Spleen (tissue), 7 donors: ENCODE measurements at regions not wholly inside any gene's neighbourhood (a gene's known extent, or its start where the extent isn't known, plus 50 kb on each side); places are given as distances from the start of the nearest gene placed in this dataset.
"Not testable (repeated sequence)": the region's sequence is repeated elsewhere in the genome, so short reads cannot be mapped to it uniquely, and the experiment has no call there.

Experiments
- POLR2A ChIP-seq, 3 donors: fragments of 450-650 bp; IDR thresholded peaks; one replicate each; pipeline ENCODE4 v1.5.1; 2017; ENCODE audit warnings: antibody characterized with exemption in 3 of 3, mild to moderate bottlenecking in 1 of 3
- POLR2AphosphoS5 ChIP-seq, 3 donors: sonication (generic); formaldehyde crosslinking; IDR thresholded peaks; one replicate each; pipeline ENCODE4 v1.5.1; 2017; ENCODE audit warnings: antibody characterized with exemption in 3 of 3
- TF ChIP-seq, protein P1 (sequence below), 11 experiments: fragments of 200-600 bp in 7 of 11; fragments of 450-650 bp in 4 of 11; sonication (generic) in 4 of 11; IDR thresholded peaks in 8 of 11; conservative IDR thresholded peaks in 3 of 11; 1 replicate in 7 of 11; 2 replicates in 4 of 11; pipeline versions ENCODE4 v1.4.0 to v1.8.0; 2016 to 2021; ENCODE audit warnings: antibody characterized with exemption in 11 of 11, inconsistent platforms in 4 of 11, mild to moderate bottlenecking in 1 of 11
- donor health status: DM: no; HTN: no; CAD: no; lungs with moderate emphysema.
- donor health status: DM: no; HTN: no; CAD: no.
- donor health status: DM: no; HTN: no; CAD: no.

DNA sequence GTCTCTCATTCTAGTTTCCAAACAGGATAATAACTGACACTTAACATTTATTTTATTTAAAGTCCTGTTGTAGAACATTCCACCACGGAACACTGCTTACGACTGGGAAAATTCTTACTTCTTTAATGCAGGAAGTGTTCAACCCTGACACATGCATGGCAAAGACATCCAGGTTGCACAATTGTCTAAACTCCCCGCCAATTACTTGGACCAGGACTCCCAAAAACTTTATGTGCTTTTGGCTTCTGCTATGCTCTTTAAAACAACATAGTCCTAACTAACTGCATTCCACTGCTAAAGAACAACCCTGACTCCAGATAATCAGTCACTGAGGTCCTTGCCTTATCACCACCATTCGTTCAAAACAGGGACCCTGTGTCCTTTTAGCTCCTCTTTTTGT, 995.8 kb downstream of the LTN1 start:
- TF ChIP-seq, protein P1, sequence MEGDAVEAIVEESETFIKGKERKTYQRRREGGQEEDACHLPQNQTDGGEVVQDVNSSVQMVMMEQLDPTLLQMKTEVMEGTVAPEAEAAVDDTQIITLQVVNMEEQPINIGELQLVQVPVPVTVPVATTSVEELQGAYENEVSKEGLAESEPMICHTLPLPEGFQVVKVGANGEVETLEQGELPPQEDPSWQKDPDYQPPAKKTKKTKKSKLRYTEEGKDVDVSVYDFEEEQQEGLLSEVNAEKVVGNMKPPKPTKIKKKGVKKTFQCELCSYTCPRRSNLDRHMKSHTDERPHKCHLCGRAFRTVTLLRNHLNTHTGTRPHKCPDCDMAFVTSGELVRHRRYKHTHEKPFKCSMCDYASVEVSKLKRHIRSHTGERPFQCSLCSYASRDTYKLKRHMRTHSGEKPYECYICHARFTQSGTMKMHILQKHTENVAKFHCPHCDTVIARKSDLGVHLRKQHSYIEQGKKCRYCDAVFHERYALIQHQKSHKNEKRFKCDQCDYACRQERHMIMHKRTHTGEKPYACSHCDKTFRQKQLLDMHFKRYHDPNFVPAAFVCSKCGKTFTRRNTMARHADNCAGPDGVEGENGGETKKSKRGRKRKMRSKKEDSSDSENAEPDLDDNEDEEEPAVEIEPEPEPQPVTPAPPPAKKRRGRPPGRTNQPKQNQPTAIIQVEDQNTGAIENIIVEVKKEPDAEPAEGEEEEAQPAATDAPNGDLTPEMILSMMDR (IDR thresholded peaks at IDR 0.05 in 8 of 11, conservative IDR thresholded peaks at IDR 0.05 in 3 of 11): not testable (repeated sequence)
- not testable (repeated sequence) for TF ChIP-seq POLR2A, POLR2AphosphoS5 (IDR thresholded peaks at IDR 0.05)
